ENCODE measurements at regions not wholly inside any gene's neighbourhood (a gene's known extent, or its start where the extent isn't known, plus 50 kb on each side); places are given as distances from the start of the nearest gene placed in this dataset.

- TF ChIP-seq POLR2AphosphoS5 (IDR thresholded peaks at IDR 0.05; ENCODE audit: low read depth, low read length) (no peak), CTCF (IDR thresholded peaks at IDR 0.05) (no peak), REST (IDR thresholded peaks at IDR 0.05; ENCODE audit: insufficient read depth in 1 of 2, low read depth in 2 of 2, low read length in 1 of 2) (no peak), TCF7L2 (IDR thresholded peaks at IDR 0.05; ENCODE audit: low read depth, low read length) (no peak)
Measured at GRCh38 chr16:54425681-54426552, 139.3 kb upstream of the IRX3 start.
